Stimulated activated CD4-positive, alpha-beta T cell treated with anti-CD3 and anti-CD28 coated beads, Interleukin-1b, Interleukin-23, amount 100 ng/mL, for 4 hours (primary cell): ENCODE measurements at regions not wholly inside any gene's neighbourhood (a gene's known extent, or its start where the extent isn't known, plus 50 kb on each side); places are given as distances from the start of the nearest gene placed in this dataset.

ENCODE experiments used
- DNase-seq, 2 donors: peaks; one replicate each; pipeline ENCODE4 v3.0.0-alpha.2; 2020; ENCODE audit warnings: low read depth in 2 of 2

GRCh38 chr15:36458411-36458810 is 121.0 kb upstream of the CDIN1 start:
- DNase-seq = no peak

DNA sequence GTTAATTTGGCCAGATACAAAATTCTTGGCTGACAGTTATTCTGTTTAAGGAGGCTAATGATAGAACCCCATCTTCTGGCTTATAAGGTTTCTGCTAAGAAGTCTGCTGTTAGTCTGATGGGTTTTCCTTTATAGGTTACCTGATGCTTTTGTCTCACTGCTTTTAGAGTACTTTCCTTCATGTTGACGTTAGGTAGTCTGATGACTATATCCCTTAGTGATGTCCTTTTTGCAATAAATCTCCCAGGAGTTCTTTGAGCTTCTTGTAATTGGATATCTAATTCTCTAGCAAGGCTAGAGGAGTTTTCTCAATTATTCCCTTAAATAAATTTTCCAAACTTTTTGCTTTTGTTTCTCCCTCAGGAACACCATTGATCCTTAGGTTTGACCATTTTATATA is 114.1 kb upstream of the CDIN1 start:
- no peak for DNase-seq

- DNase-seq = no peak
Measured at GRCh38 chr15:36468746-36469145, 110.7 kb upstream of the CDIN1 start.

DNA sequence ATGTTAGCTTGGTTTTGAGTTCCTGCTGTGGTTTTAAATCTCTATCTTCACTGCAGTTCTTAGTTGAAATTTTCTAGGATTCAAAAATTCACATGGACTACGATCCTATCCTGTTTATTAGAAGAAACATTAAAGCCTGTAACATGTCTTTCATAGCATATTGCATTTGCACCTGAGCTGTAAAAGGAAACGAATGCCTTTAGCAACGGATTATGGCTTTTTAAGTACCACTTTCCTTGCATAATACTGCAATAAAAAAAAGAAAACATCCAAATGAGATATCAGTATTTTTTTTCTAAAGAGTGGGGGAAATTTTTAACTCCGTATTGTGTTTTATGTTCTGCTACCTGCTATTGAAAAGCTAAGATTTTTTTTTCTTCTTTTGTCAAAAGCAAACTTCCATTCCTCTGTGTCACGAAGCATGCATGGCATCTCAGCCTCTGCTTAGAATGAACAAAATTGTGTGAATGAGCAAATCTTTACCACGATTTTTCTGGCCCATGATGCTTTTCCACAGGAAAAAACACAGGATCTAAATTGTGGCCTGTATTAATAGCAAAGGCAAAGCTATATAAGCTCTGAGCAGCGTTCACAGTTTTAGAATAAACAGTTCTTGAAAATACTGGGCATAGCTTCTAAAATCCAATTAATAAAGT is 110.0 kb upstream of the CDIN1 start:
- no peak for DNase-seq

GRCh38 chr15:36472672-36473071 is 106.8 kb upstream of the CDIN1 start:
- no peak for DNase-seq

DNA sequence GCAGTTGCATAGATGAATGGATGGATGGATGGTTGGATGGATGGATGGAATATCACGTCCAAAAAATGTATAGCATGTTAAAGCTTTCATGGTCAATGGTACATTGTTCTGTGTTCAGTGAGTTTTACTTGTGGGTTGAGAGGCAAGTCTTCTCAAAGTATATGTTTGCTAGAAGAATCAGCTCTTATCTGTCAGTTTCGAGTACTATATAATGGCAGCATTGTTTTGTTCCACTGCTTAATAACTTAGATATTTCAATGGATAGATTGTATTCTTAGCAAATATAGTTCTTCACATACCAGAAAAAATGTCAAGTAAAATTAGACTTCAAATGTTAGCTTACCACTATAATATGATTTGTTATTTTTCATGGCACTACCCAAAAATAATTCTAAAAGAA is 100.9 kb upstream of the CDIN1 start:
- DNase-seq = no peak

DNA sequence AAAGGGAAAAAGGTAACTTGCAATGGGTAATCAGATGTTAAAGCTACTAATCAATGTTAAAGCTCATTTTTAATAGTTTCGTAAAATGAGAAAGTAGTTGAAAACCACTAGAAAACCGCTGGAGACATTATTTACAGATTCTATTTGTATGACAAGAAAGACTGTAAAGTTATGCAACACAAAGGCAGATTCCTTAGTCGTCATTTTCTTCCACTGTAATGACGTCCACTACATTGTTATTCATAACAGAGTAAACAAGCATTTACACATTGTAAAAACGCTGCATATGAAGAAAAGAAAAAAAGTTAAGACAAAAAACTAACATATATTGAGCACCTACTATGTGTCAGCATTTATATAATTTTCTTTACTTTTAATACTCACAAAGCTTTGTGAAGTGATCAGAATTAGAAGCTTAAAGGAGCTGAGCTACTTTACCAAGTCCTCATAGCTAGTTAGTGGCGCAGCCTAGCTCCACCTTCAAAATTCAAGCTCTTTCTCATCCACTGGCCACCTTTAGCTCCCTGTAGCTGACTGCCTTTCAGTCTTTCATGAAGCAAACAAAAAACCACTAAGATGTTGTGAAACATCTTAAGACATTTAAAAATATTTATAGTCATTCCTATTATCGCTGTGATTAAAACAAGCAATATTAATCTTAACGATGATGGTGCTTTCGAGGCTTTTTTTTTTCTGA is 100.1 kb upstream of the CDIN1 start:
- DNase-seq = no peak

- DNase-seq = no peak
Measured at GRCh38 chr15:36481156-36481555, 98.3 kb upstream of the CDIN1 start.

DNA sequence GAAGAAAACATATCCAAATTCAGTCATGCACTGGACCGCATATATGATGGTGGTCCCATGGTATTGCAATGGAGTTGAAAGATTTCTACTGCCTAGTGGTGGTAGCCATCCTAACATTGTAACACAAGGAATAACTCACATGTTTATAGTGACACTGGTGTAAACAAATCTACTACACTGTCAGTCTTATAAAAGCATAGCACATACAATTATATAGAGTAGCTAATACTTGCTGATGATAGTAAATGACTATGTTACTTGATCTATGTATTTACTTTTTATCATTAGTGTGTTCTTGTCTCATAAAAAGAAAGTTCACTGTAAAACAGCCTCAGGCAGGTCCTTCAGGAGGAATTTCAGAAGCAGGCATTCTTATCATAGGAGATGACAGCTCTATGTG is 96.0 kb upstream of the CDIN1 start:
- no peak for DNase-seq

DNA sequence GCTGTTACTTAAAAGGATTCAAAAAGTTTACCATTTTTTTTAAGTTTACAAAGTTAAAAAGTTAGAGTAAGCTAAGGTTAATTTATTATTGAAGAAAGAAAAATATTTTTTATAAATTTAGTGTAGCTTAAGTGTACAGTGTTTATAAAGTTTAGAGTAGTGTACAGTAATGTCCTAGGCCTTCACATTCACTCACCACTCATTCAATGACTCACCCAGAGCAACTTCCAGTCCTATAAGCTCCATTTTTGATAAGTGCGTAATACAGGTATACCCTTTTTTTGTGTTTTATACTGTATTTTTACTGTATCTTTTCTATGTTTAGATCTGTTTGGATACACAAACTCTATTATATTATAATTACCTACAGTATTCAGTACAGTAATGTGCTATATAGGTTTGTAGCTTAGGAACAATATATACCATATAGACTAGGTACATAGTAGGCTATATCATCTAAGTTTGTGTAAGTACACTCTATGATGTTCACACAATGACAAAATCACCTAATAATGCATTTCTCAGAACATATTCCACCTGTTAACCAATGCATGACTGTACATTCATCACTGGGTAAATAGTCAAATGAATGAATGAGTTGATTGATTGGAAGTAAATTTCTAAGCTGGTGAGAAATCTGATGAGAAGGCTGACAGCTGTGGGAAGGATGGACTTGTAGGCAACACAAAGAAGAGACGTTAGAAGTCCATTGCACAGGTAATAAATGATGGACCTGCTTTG is 95.2 kb upstream of the CDIN1 start:
- DNase-seq = no peak

- DNase-seq = no peak
Measured at GRCh38 chr15:36491912-36492311, 87.5 kb upstream of the CDIN1 start.

DNA sequence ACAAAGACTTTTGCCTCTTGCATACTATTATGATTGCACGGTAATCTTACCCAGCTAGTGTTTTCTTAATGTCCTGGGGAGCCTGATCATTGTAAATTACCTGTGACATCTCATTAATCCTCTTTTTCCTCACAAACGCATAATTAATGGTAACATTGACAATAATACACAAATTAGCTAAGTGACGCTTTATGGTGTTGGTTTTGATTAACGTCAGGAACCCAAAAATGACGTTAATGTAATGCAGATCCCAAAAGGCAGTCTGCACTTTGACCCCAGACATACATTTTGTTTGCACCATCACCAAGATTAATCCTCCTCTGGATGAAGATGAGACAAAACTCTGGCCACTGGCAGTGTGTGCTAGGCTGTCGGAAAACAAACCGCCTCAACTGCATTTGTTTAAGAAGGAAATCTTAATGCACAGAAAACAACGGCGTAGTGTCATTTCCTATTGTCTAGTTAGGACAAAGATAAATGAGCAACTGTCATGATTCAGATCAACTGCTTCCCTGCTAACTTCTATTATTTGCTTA is 83.9 kb upstream of the CDIN1 start:
- DNase-seq = no peak

- DNase-seq = no peak
Measured at GRCh38 chr15:36497901-36498300, 81.5 kb upstream of the CDIN1 start.

DNA sequence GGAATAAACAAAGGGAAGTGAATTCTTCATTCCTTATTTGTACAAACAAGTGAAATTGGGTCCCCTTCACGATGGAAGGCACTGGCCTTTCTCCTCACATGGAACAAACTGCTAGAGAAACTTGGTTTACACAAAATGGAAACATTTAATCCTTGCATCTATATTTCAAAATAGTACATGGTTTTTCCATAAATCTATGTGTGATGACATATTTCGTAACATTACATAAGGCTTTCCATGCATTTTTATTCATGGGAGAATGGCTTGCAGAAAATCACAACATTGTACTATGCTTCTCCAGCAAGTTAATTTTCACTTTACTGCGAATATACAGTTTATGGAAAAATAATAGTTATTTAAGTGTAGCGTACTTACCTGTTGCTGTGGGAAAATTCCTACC is 81.0 kb upstream of the CDIN1 start:
- no peak for DNase-seq

GRCh38 chr15:36498916-36499315 is 80.5 kb upstream of the CDIN1 start:
- no peak for DNase-seq

DNA sequence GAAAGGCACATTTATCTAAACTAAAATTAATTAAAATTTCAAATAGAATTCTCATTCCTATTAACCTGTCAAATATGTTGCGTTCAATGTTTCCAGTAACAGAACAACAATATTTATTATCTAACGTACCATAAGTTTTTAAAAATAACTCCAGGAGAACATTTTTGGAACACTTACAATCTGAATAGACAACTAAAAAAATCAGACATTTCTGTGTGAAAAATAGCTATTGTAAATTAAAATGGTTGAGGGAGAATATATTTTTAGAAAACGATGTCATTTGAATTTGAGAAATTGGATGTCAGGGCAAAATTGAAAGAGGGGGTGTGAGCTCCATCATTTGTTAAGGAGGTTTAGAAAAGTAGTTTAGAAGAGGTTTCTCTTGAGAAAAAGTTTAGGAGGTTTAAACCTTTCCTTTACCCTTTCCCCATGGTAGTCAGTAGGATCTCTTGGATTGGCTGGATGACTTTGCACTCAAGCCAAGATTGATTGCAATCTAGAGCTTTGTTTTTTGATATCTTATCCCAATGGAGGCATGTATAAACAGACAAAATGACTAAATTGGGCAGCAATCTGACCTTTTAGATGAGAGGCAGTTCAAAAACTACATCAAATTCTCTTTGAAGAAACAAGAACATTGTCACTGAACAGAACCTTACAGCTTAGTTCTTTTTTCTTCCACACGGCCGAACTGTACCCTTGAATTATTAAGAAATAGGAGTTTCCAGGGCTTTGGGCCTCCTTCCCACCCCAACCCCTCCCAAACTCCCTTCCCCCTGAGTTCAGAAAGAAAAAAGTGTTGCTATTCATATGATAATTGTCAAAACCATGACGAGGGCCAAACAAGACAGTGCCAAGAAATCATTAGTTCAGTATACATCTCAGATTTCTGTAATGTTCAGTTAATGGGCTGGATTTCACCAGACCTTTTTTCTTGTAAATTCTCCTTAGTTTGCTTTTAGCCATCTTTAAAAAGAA is 79.7 kb upstream of the CDIN1 start:
- DNase-seq = no peak

DNA sequence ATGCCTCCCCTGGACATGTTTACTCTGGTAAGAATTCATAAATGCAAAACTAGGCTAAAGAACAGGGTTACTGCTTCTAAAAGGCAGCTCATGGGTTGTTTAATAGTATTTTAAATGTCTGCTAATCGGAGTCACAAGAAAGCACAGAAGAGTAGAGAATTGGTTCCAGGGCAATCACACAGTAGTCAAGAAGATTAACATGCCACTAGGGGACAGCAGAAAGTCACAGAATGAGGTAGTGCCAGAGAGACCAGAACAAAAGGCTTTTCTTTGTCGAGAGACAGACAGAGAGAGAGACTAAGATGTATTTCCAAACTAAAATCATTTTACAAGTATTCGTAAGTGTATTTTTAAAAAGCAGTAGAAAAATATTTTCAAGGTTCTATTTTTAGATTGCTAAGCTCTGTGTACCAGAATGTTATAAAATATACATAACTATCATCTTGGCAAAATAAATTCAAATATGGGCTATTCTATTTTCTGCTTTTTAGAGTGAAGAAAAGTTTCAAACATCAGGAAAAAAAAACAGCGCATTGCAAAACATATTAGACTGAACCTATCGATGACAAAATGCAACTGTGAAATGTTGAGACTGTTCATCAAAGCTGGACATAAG is 78.3 kb upstream of the CDIN1 start:
- DNase-seq = no peak

GRCh38 chr15:36502509-36502908 is 76.9 kb upstream of the CDIN1 start:
- DNase-seq = no peak

DNA sequence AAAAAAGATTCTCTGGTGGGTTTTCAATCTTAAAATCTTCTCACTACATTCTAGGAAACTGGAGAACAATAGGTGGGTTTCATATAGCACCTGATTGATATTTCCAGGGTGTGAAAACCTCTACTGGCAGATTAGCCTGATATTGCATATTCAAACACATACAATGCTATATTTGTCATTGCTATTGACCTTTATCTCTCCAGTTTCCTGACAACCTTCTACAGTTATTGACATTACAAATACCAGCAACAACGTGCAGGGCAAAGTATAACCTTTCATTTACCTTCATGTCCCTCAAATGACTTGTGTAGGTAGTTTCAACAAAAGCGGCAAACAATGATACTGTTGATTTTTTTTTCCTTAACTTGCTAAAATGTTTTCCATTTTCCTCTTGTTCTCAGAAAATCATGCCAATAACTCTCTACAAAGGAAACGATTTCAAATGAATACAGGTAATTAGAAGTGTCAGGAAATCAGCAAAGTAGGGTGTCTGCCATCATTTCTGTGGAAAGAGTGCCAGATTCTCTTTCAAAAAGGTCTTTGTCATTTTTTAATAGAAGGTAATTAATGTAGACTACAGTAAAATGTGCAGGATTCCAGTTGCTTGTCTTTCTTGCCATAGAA is 72.6 kb upstream of the CDIN1 start:
- DNase-seq = no peak

GRCh38 chr15:36507458-36507857 is 72.0 kb upstream of the CDIN1 start:
- no peak for DNase-seq

DNA sequence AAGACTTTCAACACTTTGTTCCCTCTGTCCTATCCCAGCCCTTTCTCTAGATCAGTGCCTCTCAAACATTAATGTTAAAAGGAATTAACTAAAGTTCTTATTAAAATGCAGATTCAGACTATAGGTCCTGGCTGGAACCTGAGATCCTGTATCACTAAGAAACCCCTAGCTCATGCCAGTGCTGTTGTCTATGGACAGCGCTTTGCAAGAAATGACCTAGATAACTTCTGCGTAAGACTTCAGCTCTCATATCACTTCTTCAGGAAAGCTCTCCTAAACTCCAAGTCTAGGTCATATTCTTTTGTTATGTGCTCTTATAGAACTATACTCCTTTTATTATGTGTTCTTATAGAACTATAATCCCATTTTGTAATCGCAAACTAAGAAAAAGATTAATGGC is 67.8 kb upstream of the CDIN1 start:
- no peak for DNase-seq
